Mesothelial cell of epicardium (in vitro differentiated cells): ENCODE measurements at regions not wholly inside any gene's neighbourhood (a gene's known extent, or its start where the extent isn't known, plus 50 kb on each side); places are given as distances from the start of the nearest gene placed in this dataset.

ENCODE experiments used
- DNase-seq, 2 experiments: peaks; one replicate each; pipeline ENCODE4 v3.0.0; 2021; ENCODE audit warnings: low spot score in 2 of 2; ENCODE audit not compliant: unreplicated experiment in 2 of 2
- H3K27ac Mint-ChIP-seq: 2 replicates; pipeline ENCODE4 v1.8.0; 2021; ENCODE audit warnings: mixed read lengths
- H3K27me3 Mint-ChIP-seq: 2 replicates; pipeline ENCODE4 v1.8.0; 2021; ENCODE audit warnings: low read depth, mixed read lengths
- H3K36me3 Mint-ChIP-seq: 2 replicates; pipeline ENCODE4 v1.8.0; 2021; ENCODE audit warnings: mixed read lengths
- H3K4me1 Mint-ChIP-seq: 2 replicates; pipeline ENCODE4 v1.8.0; 2021; ENCODE audit warnings: mixed read lengths
- H3K4me3 Mint-ChIP-seq: 2 replicates; pipeline ENCODE4 v1.8.0; 2021; ENCODE audit warnings: mild to moderate bottlenecking, moderate library complexity, mixed read lengths
- H3K9me3 Mint-ChIP-seq: 2 replicates; pipeline ENCODE4 v1.8.0; 2021; ENCODE audit warnings: mixed read lengths
- TF ChIP-seq, protein P1 (sequence below): fragments of 200-600 bp; sonication (generic); IDR thresholded peaks from one replicate; pipeline ENCODE4 v1.5.0; 2021; ENCODE audit warnings: antibody characterized with exemption; ENCODE audit not compliant: unreplicated experiment

- TF ChIP-seq, protein P1, sequence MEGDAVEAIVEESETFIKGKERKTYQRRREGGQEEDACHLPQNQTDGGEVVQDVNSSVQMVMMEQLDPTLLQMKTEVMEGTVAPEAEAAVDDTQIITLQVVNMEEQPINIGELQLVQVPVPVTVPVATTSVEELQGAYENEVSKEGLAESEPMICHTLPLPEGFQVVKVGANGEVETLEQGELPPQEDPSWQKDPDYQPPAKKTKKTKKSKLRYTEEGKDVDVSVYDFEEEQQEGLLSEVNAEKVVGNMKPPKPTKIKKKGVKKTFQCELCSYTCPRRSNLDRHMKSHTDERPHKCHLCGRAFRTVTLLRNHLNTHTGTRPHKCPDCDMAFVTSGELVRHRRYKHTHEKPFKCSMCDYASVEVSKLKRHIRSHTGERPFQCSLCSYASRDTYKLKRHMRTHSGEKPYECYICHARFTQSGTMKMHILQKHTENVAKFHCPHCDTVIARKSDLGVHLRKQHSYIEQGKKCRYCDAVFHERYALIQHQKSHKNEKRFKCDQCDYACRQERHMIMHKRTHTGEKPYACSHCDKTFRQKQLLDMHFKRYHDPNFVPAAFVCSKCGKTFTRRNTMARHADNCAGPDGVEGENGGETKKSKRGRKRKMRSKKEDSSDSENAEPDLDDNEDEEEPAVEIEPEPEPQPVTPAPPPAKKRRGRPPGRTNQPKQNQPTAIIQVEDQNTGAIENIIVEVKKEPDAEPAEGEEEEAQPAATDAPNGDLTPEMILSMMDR: no peak
- Mint-ChIP-seq H3K9me3 (no peaks in the 10 kb centered on the region), H3K36me3 (no peaks in the 10 kb centered on the region)
These were observed 624.1 kb downstream of the PKHD1 start for GRCh38 chr6:51463321-51463720.

GRCh38 chr6:51464956-51465355, 622.5 kb downstream of the PKHD1 start:
- Mint-ChIP-seq H3K4me1 (peaks cover 38% of the 10 kb centered on the region), H3K4me3 (no peak overlapping the region), H3K27ac (no peak overlapping the region), H3K27me3 (no peaks in the 10 kb centered on the region), H3K36me3 (no peaks in the 10 kb centered on the region), H3K9me3 (peaks cover 7% of the 10 kb centered on the region)
- TF ChIP-seq, protein P1: no peak
- no peak for DNase-seq

More at GRCh38 chr6:51463321-51463720, 624.1 kb downstream of the PKHD1 start:
- Mint-ChIP-seq H3K4me1 (peaks cover 40% of the 10 kb centered on the region), H3K27ac (no peak overlapping the region), H3K27me3 (no peaks in the 10 kb centered on the region), H3K4me3 (no peak overlapping the region)
- DNase-seq: no peak

GRCh38 chr6:51466427-51466826, 621.0 kb downstream of the PKHD1 start:
- TF ChIP-seq, protein P1: no peak
- H3K36me3 Mint-ChIP-seq: peaks cover 1% of the 10 kb centered on the region
- H3K27ac Mint-ChIP-seq: no peak overlapping the region
- no peaks in the 10 kb centered on the region for H3K27me3 Mint-ChIP-seq
- peaks cover 7% of the 10 kb centered on the region for H3K9me3 Mint-ChIP-seq
- H3K4me3 Mint-ChIP-seq: no peak overlapping the region
- no peak for DNase-seq
- peaks cover 31% of the 10 kb centered on the region for H3K4me1 Mint-ChIP-seq

GRCh38 chr6:51467231-51467952, 620.0 kb downstream of the PKHD1 start:
- no peak overlapping the region for H3K27ac Mint-ChIP-seq
- peaks cover 1% of the 10 kb centered on the region for H3K36me3 Mint-ChIP-seq
- peaks cover 35% of the 10 kb centered on the region for H3K4me1 Mint-ChIP-seq
- DNase-seq: no peak
- H3K4me3 Mint-ChIP-seq: no peak overlapping the region
- TF ChIP-seq, protein P1: no peak
- H3K9me3 Mint-ChIP-seq: peaks cover 7% of the 10 kb centered on the region
- H3K27me3 Mint-ChIP-seq: no peaks in the 10 kb centered on the region

DNA sequence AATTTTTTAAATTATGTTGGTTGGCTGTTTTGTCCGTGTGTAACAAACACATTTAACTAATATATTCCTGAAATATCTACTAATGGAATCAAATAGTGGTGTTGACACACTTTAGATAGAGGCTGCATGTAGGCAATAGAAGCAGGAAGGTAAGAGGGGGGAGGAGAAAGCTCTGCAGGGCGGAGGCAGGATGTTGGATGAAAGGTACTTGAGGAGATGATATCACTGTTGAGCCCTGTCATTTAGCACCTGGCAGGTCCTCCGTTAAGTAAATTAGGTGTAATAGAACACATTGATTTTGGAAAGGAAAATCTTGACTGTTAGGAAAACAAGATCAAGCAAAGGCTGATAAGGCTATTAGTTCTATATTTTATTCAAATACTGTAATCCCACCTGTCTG, 618.7 kb downstream of the PKHD1 start:
- H3K27ac Mint-ChIP-seq: no peak overlapping the region
- peaks cover 7% of the 10 kb centered on the region for H3K9me3 Mint-ChIP-seq
- H3K4me3 Mint-ChIP-seq: no peak overlapping the region
- peaks cover 38% of the 10 kb centered on the region for H3K4me1 Mint-ChIP-seq
- TF ChIP-seq, protein P1: no peak
- no peak for DNase-seq
- H3K36me3 Mint-ChIP-seq: peaks cover 1% of the 10 kb centered on the region
- H3K27me3 Mint-ChIP-seq: no peaks in the 10 kb centered on the region
